ENCODE measurements at regions not wholly inside any gene's neighbourhood (a gene's known extent, or its start where the extent isn't known, plus 50 kb on each side); places are given as distances from the start of the nearest gene placed in this dataset.

DNA sequence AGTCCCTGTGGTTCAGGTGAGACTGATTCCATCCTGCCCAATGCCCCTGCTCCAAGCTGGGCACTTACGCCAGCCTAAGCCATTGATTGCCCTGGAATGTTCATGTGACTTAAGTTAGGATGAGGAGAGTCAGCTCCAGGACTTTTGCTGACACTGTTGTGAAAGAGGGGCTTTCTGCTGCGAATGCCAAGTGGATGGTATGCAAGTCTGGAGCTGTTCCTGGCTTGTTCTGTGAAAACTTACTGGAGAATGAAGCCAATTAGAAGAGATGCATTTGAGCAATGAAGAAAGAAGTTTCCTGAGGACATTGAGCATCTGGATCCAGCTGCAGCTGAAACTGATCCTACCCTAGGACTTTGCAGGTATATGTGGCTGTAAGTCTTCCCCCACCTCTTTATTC, 61.2 kb upstream of the ZFR start:
- H3K36me3 Mint-ChIP-seq (ENCODE audit: low read depth), result no peaks in the 10 kb centered on the region
- no peak overlapping the region for H3K27ac Mint-ChIP-seq
- POLR2A ChIA-PET, result interaction anchor here (1.3 kb wide), 1 partner anchor 32 kb away, joined by 4 read pairs; no protein-coding TSS in a partner anchor
- TF ChIP-seq, protein P1, sequence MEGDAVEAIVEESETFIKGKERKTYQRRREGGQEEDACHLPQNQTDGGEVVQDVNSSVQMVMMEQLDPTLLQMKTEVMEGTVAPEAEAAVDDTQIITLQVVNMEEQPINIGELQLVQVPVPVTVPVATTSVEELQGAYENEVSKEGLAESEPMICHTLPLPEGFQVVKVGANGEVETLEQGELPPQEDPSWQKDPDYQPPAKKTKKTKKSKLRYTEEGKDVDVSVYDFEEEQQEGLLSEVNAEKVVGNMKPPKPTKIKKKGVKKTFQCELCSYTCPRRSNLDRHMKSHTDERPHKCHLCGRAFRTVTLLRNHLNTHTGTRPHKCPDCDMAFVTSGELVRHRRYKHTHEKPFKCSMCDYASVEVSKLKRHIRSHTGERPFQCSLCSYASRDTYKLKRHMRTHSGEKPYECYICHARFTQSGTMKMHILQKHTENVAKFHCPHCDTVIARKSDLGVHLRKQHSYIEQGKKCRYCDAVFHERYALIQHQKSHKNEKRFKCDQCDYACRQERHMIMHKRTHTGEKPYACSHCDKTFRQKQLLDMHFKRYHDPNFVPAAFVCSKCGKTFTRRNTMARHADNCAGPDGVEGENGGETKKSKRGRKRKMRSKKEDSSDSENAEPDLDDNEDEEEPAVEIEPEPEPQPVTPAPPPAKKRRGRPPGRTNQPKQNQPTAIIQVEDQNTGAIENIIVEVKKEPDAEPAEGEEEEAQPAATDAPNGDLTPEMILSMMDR (IDR thresholded peaks at IDR 0.05), result no peak
- intact Hi-C loops (cut with micrococcal nuclease), result no loop called here
- no peaks in the 10 kb centered on the region for H3K9me3 Mint-ChIP-seq
- H3K4me3 Mint-ChIP-seq, result no peak overlapping the region
- CTCF ChIA-PET, result interaction anchor here (0.6 to 4.8 kb wide), 4 partner anchors 16 to 84 kb away, joined by 3 to 35 read pairs (median 14); no protein-coding TSS in a partner anchor
- no peak for DNase-seq
- peaks cover 8% of the 10 kb centered on the region for H3K4me1 Mint-ChIP-seq (ENCODE audit: low read depth)
- peaks cover 8% of the 10 kb centered on the region for H3K27me3 Mint-ChIP-seq
- no peak for ATAC-seq

GRCh38 chr5:32504989-32505596, 60.6 kb upstream of the ZFR start:
- Mint-ChIP-seq H3K4me3 (no peak overlapping the region), H3K36me3 (ENCODE audit: low read depth) (no peaks in the 10 kb centered on the region), H3K9me3 (no peaks in the 10 kb centered on the region), H3K27me3 (peaks cover 8% of the 10 kb centered on the region), H3K4me1 (ENCODE audit: low read depth) (peaks cover 8% of the 10 kb centered on the region), H3K27ac (no peak overlapping the region)
- POLR2A ChIA-PET, result interaction anchor here (1.3 kb wide), 1 partner anchor 33 kb away, joined by 4 read pairs; no protein-coding TSS in a partner anchor
- CTCF ChIA-PET, result interaction anchor here (0.6 to 4.8 kb wide), 4 partner anchors 15 to 85 kb away, joined by 3 to 35 read pairs (median 14); no protein-coding TSS in a partner anchor
- intact Hi-C loops (cut with micrococcal nuclease), result no loop called here
- DNase-seq (no peak), ATAC-seq (no peak)
- TF ChIP-seq, protein P1 (IDR thresholded peaks at IDR 0.05), result no peak

GRCh38 chr5:32504329-32504988, 59.9 kb upstream of the ZFR start:
- Mint-ChIP-seq H3K27ac (no peak overlapping the region), H3K36me3 (ENCODE audit: low read depth) (no peaks in the 10 kb centered on the region), H3K9me3 (no peaks in the 10 kb centered on the region), H3K4me1 (ENCODE audit: low read depth) (peaks cover 8% of the 10 kb centered on the region), H3K4me3 (no peak overlapping the region), H3K27me3 (peaks cover 8% of the 10 kb centered on the region)
- ATAC-seq (no peak), DNase-seq (no peak)
- ChIA-PET POLR2A (interaction anchor here (1.3 kb wide), 1 partner anchor 33 kb away, joined by 4 read pairs; no protein-coding TSS in a partner anchor), CTCF (interaction anchor here (2.6 to 4.8 kb wide), 2 partner anchors 14 to 85 kb away, joined by 26 to 35 read pairs; no protein-coding TSS in a partner anchor)
- intact Hi-C loops (cut with micrococcal nuclease), result no loop called here
- TF ChIP-seq, protein P1 (IDR thresholded peaks at IDR 0.05), result no peak

DNA sequence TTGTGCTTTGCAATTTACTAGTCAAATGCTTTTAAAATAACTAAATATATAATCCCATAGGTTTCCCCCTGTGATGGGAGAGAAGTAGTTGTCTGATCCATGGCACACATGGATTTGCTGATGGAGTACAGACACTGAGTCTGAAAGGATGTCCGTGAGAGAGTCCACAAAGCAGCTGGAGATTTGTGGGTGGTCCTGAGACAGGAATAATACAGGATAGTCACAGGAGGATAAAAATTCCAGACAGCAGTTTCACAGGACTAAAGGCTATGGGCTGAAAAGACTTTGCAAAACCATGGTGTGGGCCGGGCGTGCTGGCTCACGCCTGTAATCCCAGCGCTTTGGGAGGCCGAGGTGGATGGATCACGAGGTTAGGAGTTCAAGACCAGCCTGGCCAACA, 58.7 kb upstream of the ZFR start:
- DNase-seq (no peak), ATAC-seq (no peak)
- Mint-ChIP-seq H3K9me3 (no peaks in the 10 kb centered on the region), H3K36me3 (ENCODE audit: low read depth) (no peaks in the 10 kb centered on the region), H3K27me3 (peaks cover 8% of the 10 kb centered on the region), H3K4me3 (no peak overlapping the region), H3K4me1 (ENCODE audit: low read depth) (peaks cover 12% of the 10 kb centered on the region), H3K27ac (no peak overlapping the region)
- POLR2A ChIA-PET, result no interaction called here
- intact Hi-C loops (cut with micrococcal nuclease), result no loop called here
- TF ChIP-seq, protein P1 (IDR thresholded peaks at IDR 0.05), result no peak
- CTCF ChIA-PET, result no interaction called here
